Stimulated activated CD4-positive, alpha-beta T cell treated with anti-CD3 and anti-CD28 coated beads, Interleukin-2, amount 100 ng/mL, for 48 hours (primary cell): ENCODE measurements at regions not wholly inside any gene's neighbourhood (a gene's known extent, or its start where the extent isn't known, plus 50 kb on each side); places are given as distances from the start of the nearest gene placed in this dataset.
"Not testable (repeated sequence)": the region's sequence is repeated elsewhere in the genome, so short reads cannot be mapped to it uniquely, and the experiment has no call there.

ENCODE experiments used
- DNase-seq, 2 donors: peaks; one replicate each; pipeline ENCODE4 v3.0.0-alpha.2; 2020

GRCh38 chr13:60887711-60888110 is 490.7 kb downstream of the TDRD3 start:
- DNase-seq: no peak

GRCh38 chr13:60881507-60881906 is 484.5 kb downstream of the TDRD3 start:
- DNase-seq: no peak

GRCh38 chr13:60873116-60873515 is 476.1 kb downstream of the TDRD3 start:
- no peak for DNase-seq

GRCh38 chr13:60869941-60870613 is 473.1 kb downstream of the TDRD3 start:
- no peak for DNase-seq

- DNase-seq: no peak
Observed at GRCh38 chr13:60869225-60869624, 472.2 kb downstream of the TDRD3 start.

- no peak for DNase-seq
Observed at GRCh38 chr13:60862036-60862435, 465.0 kb downstream of the TDRD3 start.

- DNase-seq: no peak
Observed at GRCh38 chr13:60857698-60858097, 460.7 kb downstream of the TDRD3 start.

GRCh38 chr13:60852886-60853285 is 455.9 kb downstream of the TDRD3 start:
- DNase-seq: no peak

- DNase-seq: no peak
Observed at GRCh38 chr13:60851378-60851777, 454.4 kb downstream of the TDRD3 start.

- DNase-seq: no peak
Observed at GRCh38 chr13:60850526-60850925, 453.5 kb downstream of the TDRD3 start.

- DNase-seq: no peak
Observed at GRCh38 chr13:60838581-60838980, 441.6 kb downstream of the TDRD3 start.

- DNase-seq: no peak
Observed at GRCh38 chr13:60837806-60838205, 440.8 kb downstream of the TDRD3 start.

GRCh38 chr13:60836821-60837220 is 439.8 kb downstream of the TDRD3 start:
- DNase-seq: no peak

- no peak for DNase-seq
Observed at GRCh38 chr13:60811581-60811980, 414.6 kb downstream of the TDRD3 start.

GRCh38 chr13:60805640-60806039 is 408.6 kb downstream of the TDRD3 start:
- DNase-seq: not testable (repeated sequence)

- no peak for DNase-seq
Observed at GRCh38 chr13:60798503-60798902, 401.5 kb downstream of the TDRD3 start.

GRCh38 chr13:60797112-60797511 is 400.1 kb downstream of the TDRD3 start:
- no peak for DNase-seq

- DNase-seq: no peak
Observed at GRCh38 chr13:60794751-60795150, 397.7 kb downstream of the TDRD3 start.

- no peak for DNase-seq
Observed at GRCh38 chr13:60790620-60791019, 393.6 kb downstream of the TDRD3 start.

GRCh38 chr13:60788156-60788829 is 391.3 kb downstream of the TDRD3 start:
- DNase-seq: no peak

- DNase-seq: no peak
Observed at GRCh38 chr13:60787083-60787482, 390.1 kb downstream of the TDRD3 start.

GRCh38 chr13:60772726-60773125 is 375.7 kb downstream of the TDRD3 start:
- no peak for DNase-seq

GRCh38 chr13:60765700-60766411 is 368.8 kb downstream of the TDRD3 start:
- no peak for DNase-seq

- no peak for DNase-seq
Observed at GRCh38 chr13:60759499-60759898, 362.5 kb downstream of the TDRD3 start.
